GM18507 (cell line): ENCODE measurements at regions not wholly inside any gene's neighbourhood (a gene's known extent, or its start where the extent isn't known, plus 50 kb on each side); places are given as distances from the start of the nearest gene placed in this dataset.

ENCODE experiments used
- DNase-seq: peaks from one replicate; pipeline ENCODE4 v3.0.0; 2011; ENCODE audit warnings: low read depth; ENCODE audit not compliant: insufficient read length; ENCODE audit errors: extremely low spot score
- FAIRE-seq: peaks from 2 replicates; lab custom pipeline; 2011; peaks lifted over from hg19 to GRCh38; lab: Jason Lieb, UNC

DNA sequence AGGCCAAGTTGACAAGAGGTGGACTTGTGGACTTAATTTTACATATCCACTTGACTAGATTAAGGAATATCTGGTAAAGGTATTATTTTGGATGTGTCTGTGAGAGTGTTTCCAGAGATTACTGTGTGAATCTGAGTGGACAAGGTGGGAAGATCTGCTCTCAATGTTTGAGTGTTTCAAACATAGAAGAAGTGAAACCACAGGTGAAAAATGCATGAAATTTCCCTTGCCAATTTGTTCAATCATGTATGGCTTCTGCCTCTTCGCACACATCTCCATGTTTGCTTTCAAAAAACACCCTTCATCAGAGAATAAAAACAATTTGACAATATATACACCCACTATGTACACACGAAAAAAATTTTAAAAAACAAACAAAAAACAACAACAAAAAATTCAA is 152.7 kb downstream of the SALL1 start:
- no peak for FAIRE-seq
- DNase-seq, result no peak

DNA sequence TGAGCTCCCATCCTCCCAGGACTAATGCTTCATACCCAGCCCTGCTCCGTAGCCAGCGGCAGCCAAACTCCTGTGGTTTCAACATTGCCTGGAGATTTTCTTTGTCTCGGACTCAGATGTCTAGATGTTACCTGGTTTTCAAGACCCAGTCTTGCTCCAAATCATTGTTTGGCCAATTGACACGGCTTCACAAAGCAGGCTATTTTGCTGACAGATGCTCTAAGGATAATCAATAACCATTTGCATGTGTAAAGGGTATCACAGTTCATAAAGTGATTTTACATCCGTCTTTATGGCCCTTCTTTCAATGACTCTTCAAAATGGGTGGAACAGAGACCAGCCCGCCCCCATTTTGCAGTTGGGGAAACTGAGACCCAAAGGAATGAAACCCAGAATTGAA is 153.4 kb downstream of the SALL1 start:
- no peak for DNase-seq
- FAIRE-seq, result no peak

DNA sequence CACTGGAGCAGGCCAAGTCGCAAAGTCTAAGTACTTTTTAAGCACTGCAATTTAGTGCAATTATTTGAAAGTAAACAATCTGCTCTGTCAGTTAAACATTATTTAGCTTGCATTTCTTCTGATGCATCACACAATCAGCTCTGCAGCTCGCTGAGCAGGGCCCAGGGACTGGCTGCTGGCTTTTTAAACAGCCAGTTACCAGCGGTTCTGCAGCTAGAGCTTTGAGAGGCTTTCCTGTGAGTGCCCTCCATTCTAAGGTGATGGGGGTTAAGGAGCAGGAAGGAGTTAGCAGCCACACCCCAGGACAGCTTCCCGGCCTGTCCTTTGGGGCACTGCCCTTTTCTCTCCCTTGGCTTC is 154.3 kb downstream of the SALL1 start:
- no peak for DNase-seq
- FAIRE-seq, result no peak

DNA sequence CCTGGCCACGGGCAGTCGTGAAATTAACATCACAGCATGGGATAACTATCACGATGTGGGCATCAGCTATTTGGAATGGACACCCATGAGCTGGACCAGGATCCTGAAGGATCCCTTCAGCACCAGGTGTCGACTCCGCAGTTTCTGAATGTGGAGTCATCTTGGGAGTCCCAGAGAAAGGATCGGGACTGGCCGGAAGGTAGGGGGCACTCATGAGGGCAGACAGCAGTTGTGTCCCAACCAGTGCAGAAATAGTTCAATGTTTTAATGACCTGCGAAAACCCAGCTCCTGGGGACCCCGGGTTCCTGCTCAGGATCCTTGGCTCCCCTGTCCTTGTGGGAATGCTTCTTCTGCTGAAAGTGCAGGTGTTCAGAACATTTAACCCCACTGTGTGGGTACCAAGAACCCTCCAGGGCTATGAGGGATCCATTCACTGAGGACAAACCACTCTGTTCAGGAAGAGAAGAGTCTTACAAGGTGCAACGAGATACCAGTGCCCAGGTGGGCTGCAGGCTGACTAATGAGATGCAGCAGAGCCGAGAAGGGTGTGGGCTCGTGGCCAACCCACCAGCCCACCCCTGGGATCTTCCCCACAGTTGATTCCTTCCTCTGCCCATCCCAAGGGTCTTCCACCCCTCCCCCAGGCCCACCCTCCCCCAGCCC is 154.8 kb downstream of the SALL1 start:
- FAIRE-seq, result no peak

DNA sequence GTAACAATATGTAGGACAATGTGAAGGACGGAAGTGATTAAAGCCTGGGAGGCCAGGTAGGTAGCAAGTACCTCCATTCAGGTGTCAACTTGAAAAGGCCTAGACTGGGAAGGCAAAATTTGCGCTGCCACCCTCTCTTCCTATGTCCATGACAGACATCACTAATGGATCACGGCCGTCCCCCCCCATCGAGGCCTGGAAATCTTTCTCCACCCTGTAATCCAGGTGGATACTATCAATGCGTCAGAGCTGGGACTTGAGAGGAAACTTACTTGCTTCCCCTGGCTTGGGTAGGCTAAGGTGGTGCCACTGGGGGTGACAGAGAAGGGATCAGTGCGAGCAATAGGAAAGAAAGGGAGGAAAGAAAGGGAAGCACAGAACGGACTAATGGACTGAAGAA is 156.1 kb downstream of the SALL1 start:
- FAIRE-seq (no peak), DNase-seq (no peak)

More for the DNA sequence above, 154.8 kb downstream of the SALL1 start:
- DNase-seq, result no peak

DNA sequence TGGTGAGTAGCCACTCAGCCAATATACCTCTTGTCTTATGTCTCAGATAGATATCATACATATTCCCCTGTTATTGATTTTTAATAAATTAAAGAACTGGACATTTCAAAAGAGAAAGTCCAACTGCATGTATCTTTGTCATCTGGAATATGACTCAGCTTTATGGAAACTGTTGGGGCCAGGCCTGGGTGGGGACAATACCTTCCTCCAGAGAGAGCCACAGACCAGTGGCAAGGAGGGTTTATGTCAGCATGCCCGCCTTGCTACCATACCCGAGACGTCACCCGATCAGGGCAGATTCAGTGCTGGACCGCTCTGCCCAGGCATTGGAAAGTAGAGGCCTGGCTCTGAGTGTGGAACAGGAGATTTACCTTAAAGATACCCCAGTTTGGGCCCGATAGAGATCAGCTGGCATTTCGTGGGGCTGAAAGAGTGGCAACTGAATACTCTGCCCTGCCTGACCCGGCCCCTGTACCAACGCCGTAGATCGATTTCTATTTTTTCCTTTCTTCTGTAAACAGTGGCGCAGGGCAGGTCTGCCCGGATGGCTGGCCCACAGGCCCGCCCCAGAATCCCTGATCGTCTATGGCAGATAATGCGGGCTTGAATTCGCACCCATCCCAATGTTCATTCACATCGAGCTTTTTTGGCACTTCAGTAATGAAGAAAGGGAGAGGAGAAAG is 158.6 kb downstream of the SALL1 start:
- FAIRE-seq (no peak), DNase-seq (no peak)

DNA sequence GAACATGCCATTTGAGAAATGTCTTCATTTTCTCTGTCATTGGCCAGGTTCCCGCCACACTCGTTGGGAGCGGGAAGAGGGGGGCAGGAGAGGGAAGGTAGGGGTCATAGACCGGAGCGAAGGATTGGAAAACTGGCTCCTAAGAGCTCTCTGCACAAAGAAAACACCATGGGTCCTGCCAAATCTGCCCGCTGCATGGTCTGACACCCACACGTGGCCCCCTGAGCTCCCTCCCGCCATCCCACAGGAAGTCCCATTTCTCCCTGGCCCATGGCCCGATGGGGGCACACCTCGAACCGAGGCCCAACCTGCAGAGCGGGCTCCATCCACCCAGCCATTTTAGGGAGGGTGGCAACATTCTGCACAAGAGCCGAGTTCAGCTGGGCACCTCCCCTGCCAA is 159.6 kb downstream of the SALL1 start:
- FAIRE-seq, result no peak
- DNase-seq, result no peak

DNA sequence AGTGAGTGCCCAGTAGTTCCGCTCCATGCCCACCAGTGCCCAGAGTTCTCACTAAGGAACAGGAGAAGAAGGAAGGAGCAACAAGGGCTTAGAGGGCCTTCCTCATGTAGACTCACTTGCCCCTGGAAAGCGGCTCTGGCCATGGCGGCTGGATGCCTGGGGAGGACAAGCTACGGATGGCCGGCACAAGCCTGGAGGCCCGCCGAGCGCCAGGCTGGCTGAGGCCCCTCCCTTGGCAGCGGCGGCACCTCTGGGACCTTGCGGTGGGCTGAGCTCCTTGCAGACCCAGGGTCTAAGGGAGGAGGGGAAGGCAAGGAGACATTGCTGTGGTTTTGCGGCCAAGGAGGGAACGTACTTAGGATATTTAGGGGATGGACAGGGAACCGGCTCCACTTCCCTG is 160.1 kb downstream of the SALL1 start:
- no peak for FAIRE-seq
- no peak for DNase-seq

DNA sequence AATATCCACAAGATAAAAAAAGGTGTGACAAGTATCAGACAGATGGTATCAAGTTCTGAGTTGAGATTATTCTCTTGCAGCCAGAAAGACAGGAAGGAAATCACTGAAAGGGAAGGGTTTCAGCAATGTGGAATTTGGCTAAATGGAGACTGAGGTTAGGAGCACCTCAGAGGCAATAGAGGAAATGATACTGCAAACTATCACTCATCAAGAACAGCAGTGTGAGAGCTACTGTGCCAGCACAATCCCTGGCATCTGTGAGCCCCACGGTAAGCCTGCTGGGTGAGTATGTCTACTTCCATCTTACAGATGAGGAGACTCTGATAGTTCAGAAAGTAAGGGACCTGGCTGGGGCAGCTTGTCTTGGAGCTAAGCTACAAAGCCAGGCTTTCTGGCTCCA is 162.0 kb downstream of the SALL1 start:
- no peak for FAIRE-seq
- DNase-seq, result no peak

DNA sequence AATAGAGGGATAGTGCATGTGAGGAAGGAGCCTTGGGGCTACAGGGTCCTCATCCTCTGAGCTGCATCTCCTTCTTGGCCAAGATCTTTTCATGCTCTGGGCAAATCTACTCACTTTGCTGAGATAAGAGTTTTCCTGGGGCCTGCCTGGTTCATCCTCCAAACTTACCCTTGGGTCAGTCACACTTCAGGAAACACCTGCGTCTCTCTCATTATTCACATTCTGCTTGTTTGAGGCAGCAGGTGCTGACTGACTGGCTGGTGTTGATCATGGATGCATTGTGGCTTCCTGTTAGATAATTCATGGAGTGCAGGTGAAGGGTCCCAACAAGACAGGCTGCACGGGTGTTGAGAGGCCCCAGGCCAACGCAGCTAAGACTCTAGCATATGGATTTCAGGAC is 162.6 kb downstream of the SALL1 start:
- FAIRE-seq (no peak), DNase-seq (no peak)

DNA sequence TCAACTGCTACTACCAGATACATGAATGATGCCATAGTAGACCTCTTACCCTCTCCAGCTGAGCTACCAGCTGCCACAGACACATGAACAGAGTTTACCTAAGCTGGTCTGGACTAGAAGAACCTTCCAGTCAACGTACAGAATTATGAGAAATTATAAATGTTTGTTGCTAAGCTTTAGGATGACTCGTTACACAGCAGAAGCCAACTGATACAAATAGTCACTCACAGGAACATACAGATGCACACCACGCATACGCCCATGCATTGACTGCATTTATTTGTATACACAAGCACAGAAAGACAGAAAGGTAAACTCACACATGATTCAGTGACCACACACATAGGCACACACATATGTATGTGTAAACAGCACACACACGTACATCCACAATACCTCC is 164.6 kb downstream of the SALL1 start:
- DNase-seq, result no peak
- no peak for FAIRE-seq

DNA sequence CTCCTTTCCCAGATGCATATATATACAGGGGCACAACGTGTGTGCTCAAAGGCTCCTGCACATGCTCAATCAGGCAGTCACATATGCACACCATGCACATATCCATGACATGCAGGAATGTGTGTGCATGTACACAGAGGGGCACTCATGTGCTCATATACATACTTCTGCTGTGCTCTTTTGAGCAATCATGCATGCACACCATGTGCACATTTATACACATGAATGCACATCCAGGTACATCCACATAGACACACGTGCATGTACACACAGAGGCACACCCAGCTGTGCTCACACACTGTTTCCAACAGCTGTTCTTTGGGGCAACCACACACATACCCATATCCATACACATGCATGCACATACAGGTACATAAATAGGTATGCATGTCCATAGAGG is 165.3 kb downstream of the SALL1 start:
- FAIRE-seq (no peak), DNase-seq (no peak)

DNA sequence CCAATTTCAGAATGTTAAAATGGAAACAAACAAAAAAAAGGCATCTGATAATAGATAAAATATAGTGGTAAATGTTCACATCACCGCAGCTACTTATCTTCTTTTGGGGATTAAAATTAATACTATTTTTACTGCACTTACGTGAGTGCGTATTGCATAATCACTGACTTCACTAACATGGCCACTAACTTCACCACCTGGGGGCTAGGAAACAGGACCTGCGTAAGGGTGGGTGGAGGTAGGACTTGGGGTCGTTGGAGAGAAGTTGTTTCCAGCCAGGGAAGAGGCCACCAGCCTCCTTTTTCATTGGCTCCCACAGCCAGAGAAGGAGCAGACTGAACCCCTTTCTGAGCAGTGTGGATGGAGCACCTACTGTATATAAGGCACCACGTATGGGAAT is 166.4 kb downstream of the SALL1 start:
- FAIRE-seq, result no peak
- no peak for DNase-seq

DNA sequence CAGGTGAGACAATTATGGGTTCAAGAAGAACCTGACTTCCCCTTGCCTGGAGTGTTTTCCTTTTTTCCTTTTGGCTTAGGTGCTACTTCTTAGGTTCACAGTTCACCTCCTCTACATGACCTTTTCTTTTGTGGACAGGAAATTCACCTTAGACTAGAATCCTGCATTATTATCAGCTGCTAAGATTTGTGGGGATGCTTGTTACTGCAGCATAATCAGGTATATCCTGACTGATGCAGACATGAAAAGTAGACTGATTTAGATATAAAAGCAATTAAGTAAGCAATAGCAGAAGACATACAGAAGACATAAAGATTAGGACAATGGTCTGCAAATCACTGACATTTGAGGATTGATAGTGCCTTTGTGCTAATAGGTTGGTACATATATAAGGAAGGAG is 168.3 kb downstream of the SALL1 start:
- DNase-seq (no peak), FAIRE-seq (no peak)

DNA sequence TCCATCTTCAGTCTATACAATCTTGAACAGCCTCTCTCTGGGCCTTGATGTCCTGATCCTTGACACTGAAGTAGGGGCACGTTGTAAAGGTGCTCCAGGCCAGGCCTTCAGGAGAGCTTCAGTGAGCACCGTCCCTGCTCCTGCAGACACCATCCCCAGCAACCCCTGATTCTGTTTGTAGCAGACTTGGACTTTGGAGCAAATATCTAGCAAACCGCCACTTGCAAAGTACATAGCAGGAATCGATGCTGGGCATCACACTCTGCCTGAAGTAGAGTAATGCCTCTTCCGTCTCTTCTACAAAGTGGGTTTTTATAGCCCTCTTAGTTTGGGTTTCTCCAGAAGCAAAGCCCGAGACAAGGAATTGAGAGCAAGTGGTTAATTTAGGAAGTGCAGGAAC is 169.1 kb downstream of the SALL1 start:
- no peak for DNase-seq
- FAIRE-seq, result no peak

DNA sequence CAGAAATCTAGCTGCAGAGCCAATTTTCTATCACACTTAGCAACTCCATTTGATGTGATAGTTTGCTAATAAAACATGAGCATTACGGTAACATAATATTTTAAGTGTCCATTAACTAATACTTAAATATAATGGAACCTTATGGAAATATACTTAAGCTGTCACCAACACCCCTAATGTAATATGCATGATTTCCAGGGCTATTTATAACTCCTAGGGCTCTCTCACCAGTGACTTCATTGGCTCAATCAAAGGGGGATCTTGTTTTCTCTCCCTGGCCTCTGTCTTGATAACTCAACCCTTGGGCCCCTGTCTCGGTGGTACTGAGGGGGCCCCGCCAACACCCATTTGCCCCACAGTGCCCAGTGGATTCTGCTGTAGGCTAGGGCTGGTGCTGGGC is 170.4 kb downstream of the SALL1 start:
- FAIRE-seq, result no peak
- DNase-seq, result no peak

DNA sequence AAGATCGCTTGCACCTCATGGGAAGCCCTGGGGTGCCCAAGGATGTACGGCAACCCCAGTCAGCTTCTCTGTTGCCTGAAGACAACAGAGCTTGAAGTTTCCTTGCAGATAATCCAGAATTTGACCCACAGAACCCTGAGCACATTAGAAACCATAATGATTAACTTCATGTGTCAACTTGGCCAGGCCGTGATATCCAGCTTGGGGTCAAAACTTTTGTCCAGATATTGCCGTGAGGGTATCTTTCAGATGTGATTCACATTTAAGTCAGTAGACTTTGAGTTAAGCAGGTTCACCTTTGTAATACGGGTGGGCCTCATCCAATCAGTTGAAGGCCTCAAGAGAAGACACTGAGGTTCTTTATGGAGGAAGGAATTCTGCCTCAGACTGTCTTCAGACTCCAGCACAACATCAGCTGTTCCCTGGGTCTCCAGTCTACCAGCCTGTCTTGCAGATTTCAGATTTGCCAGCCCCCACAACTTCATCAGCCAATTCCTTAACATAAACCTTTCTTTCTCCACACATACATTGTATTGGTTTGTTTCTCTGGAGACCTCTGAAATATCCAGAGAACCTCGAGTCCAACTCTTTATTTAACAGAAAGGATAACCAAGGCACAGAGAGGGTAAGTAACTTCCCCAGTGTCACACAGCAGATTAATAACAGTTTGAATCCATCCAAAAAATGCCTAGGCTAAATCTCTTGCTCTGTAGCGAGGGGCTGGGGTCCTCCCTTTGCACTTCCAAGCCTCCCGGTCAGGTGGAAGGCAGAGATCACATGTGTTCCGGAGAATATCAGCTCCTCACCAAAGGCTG is 171.1 kb downstream of the SALL1 start:
- DNase-seq, result no peak
- FAIRE-seq, result no peak

DNA sequence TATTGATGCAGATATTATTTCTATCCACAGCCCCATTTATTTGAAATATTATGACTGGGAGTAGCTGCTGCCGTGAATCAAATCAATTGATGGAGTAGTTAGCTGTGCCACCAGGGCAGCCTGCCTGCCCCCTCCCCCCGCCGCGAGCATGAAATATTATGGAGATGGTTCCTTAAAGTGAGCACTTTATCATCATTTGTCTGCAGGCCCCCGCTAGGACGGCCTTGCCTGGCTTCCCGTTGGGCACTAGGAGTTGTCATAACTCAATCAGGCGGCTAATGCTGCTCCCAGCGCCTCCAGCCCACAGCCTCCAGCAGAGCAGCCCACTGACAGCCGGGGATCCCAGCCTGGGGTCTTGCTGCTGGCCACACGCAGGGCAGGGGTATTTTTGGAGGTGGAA is 173.9 kb downstream of the SALL1 start:
- FAIRE-seq (no peak), DNase-seq (no peak)

DNA sequence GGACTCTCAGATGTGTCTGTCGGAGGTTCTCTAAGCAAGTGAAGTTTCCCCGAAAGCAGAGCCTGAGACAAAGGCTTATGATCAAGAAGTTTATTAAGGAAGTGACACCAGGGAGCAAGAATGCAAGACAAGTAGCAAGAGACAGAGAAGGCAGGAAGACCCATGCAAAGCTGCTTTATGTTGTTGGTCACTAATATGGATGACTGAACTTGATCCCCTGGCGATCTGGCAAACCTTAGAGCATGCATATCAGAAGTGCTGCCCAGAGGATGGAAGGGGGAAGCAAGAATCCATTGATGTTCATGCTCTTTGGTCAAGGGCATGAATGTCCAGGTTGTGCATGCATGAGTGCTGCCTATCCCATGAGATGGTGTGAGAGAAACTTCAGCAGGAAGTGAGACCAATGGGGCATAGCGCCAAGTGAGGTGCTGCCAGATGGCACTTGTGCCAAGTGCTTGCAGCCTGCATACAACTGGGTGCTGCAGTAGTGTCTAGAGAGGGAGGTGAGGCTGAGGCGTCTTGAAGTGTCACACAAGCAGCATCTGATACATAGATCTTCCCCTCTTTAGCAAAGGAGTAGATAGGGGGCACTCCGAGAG is 176.5 kb downstream of the SALL1 start:
- DNase-seq (no peak), FAIRE-seq (no peak)

DNA sequence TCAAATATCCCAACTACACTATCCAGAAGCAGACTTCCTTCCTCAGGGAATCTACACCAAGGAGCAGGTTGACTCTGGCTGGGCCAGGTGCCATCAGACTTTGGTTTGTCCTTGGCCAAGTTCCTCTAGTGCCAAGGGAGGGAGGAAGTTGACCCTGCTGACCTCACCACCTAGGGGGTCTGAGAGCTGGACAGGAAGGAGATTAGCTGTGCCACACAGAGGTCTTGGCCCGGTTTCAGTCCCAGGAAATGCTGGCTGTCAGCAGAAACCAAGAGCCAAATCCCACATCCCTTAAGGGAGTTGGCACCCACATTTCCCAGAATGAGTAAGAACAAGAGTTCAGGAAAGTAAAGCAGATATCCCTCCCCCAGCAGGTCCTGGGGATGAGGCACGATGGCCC is 178.2 kb downstream of the SALL1 start:
- DNase-seq, result no peak

DNA sequence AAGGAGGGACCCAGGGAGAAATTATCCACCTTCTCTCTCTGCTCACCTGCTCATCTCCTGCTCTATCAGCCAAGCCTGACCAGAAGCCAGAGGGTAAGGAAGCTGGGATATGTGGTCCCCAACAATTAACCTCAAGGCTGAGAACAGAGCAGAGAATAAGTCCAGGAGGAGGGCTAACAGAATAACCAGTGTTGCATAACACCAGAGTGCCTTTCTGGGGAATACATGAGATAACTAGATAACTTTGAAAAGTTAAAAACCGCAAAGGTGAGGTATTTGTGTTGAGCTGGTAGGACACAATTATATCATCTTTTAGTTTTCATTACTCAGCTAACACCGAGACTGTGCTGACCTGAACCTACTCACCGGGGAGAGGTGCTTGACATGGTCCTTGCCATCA is 180.8 kb downstream of the SALL1 start:
- no peak for FAIRE-seq

More for the DNA sequence above, 178.2 kb downstream of the SALL1 start:
- no peak for FAIRE-seq

More for the DNA sequence above, 180.8 kb downstream of the SALL1 start:
- no peak for DNase-seq
